Mucosa of rectum (tissue), 2 donors: ENCODE measurements at regions not wholly inside any gene's neighbourhood (a gene's known extent, or its start where the extent isn't known, plus 50 kb on each side); places are given as distances from the start of the nearest gene placed in this dataset.
"Not testable (repeated sequence)": the region's sequence is repeated elsewhere in the genome, so short reads cannot be mapped to it uniquely, and the experiment has no call there.

Source experiments
- H3K27ac ChIP-seq, 2 donors: one replicate each; pipeline ENCODE4 v1.7.0; 2013; ENCODE audit warnings: inconsistent platforms in 2 of 2, low read depth in 2 of 2, low read length in 2 of 2
- H3K27me3 ChIP-seq, 2 donors: one replicate each; pipeline ENCODE4 v1.7.0; 2013; ENCODE audit warnings: low read length in 2 of 2; ENCODE audit not compliant: control insufficient read depth in 2 of 2, insufficient read depth in 2 of 2
- H3K36me3 ChIP-seq, 2 donors: one replicate each; pipeline ENCODE4 v1.7.0; 2013; ENCODE audit warnings: low read length in 2 of 2; ENCODE audit not compliant: control insufficient read depth in 2 of 2, insufficient read depth in 2 of 2
- H3K4me1 ChIP-seq, 2 donors: one replicate each; pipeline ENCODE4 v1.7.0; 2013; ENCODE audit warnings: low read length in 2 of 2, mild to moderate bottlenecking in 1 of 2; ENCODE audit not compliant: control insufficient read depth in 2 of 2, insufficient read depth in 2 of 2
- H3K4me3 ChIP-seq, 2 donors: one replicate each; pipeline ENCODE4 v1.7.0; 2013; ENCODE audit warnings: low read length in 2 of 2
- H3K9ac ChIP-seq, 2 donors: one replicate each; pipeline ENCODE4 v1.7.0; 2013; ENCODE audit warnings: low read length in 2 of 2, low read depth in 1 of 2, mild to moderate bottlenecking in 1 of 2
- H3K9me3 ChIP-seq, 2 donors: one replicate each; pipeline ENCODE4 v1.7.0; 2013; ENCODE audit warnings: low read length in 2 of 2; ENCODE audit not compliant: control insufficient read depth in 2 of 2
- donor health status: healthy.
- donor health status: Normal muscosa, but diverticular disease.

DNA sequence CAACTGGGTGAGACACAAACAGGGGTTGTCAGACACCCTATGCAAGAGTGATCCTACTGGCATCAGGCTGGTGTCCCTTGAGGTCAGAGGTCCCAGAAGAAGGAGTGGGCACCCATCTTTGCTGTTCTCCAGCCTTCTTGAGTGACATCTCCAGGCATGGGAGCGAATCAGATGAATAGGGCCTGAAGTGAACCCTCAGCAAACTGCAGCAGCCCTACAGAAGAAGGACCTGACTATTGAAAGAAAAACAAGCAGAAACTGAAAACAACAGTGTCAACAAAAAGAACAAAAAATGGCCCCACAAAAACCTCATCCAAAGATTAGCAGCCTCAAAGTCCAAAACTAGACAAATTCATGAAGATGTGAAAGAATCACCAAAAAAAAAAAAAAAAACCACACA, 1229.7 kb upstream of the CRIM1 start:
- H3K4me3 ChIP-seq: no peak overlapping the region

DNA sequence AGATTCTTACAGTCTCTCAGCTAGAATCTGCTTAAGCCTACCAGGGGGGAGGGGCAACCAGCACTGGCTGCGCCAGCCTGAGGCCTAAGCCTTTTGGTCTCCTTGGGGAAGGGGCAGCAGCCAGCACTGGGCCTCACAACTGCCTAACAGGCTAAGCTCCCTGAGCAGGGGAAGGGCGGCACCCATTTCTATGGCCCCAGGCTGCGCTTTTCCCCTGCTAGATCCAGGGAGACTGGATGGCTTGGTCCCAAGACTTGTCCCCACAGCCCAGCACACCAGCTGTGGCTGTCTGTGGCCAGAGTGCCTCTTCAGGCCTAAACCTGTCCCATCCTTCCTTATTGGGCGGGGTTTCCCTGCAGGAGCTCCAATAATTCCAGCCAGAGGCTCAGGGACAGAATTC, 1230.3 kb upstream of the CRIM1 start:
- H3K4me1 ChIP-seq: no peaks in the 10 kb centered on the region
- no peak overlapping the region for H3K27ac ChIP-seq
- H3K9me3 ChIP-seq: no peaks in the 10 kb centered on the region
- H3K36me3 ChIP-seq: no peaks in the 10 kb centered on the region
- no peak overlapping the region for H3K9ac ChIP-seq
- no peak overlapping the region for H3K4me3 ChIP-seq
- no peaks in the 10 kb centered on the region for H3K27me3 ChIP-seq

More for the DNA sequence above, 1229.7 kb upstream of the CRIM1 start:
- H3K27ac ChIP-seq: no peak overlapping the region
- no peaks in the 10 kb centered on the region for H3K9me3 ChIP-seq
- no peaks in the 10 kb centered on the region for H3K36me3 ChIP-seq
- H3K27me3 ChIP-seq: no peaks in the 10 kb centered on the region
- no peaks in the 10 kb centered on the region for H3K4me1 ChIP-seq
- no peak overlapping the region for H3K9ac ChIP-seq

DNA sequence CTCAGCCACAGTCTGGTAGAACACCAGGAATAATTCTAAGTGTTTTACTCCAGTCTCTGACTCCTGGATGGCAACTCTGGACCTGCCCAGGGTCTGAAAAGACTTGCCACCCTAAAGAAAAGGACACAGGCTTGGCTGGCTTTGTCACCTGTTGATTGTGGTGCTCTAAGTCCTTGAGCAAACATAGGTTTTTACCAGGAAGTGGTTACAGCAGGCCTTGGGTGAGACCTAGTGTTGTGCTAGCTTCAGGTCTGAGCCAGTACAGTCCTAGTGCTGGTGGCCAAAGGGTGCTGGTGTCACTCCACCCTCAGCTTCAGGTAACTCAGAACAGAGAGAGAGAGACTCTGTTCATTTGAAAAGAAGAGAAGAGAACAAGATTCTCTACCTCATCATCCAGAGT, 1239.4 kb upstream of the CRIM1 start:
- no peaks in the 10 kb centered on the region for H3K27me3 ChIP-seq
- no peak overlapping the region for H3K27ac ChIP-seq
- no peaks in the 10 kb centered on the region for H3K9me3 ChIP-seq
- H3K4me3 ChIP-seq: no peak overlapping the region
- H3K9ac ChIP-seq: no peak overlapping the region
- no peaks in the 10 kb centered on the region for H3K36me3 ChIP-seq
- H3K4me1 ChIP-seq: no peaks in the 10 kb centered on the region

DNA sequence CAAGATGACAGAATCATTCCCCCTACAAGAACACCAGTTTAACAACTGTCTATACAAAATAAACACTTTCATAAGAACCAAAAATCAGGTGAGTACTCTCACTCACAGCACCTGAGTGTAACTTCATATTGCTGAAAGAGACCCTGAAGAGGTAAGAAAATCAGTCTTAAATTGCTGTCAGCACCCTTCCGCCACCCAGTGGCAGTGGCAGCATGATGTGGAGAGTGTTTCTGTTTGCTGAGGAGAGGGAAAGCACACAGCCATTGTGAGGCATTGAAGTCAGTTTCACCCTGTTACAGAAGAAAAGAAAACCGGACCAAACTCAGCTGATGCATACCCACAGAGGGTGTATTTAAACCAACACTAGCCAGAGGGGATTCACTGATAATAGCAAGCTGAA, 1240.8 kb upstream of the CRIM1 start:
- Histone ChIP-seq H3K4me3 (no peak overlapping the region), H3K27me3 (no peaks in the 10 kb centered on the region), H3K27ac (no peak overlapping the region), H3K36me3 (no peaks in the 10 kb centered on the region), H3K9ac (no peak overlapping the region), H3K4me1 (no peaks in the 10 kb centered on the region), H3K9me3 (no peaks in the 10 kb centered on the region)

DNA sequence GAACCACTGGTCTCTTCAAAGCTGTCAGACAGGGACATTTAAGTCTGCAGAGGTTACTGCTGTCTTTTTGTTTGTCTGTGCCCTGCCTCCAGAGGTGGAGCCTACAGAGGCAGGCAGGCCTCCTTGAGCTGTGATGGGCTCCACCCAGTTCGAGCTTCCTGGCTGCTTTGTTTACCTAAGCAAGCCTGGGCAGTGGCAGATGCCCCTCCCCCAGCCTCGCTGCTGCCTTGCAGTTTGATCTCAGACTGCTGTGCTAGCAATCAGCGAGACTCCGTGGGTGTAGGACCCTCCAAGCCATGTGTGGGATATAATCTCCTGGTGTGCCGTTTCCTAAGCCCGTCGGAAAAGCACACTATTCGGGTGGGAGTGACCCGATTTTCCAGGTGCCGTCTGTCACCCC, 1243.2 kb upstream of the CRIM1 start:
- not testable (repeated sequence) for H3K36me3 ChIP-seq, H3K27me3 ChIP-seq, H3K4me3 ChIP-seq, H3K9me3 ChIP-seq, H3K27ac ChIP-seq, H3K4me1 ChIP-seq, H3K9ac ChIP-seq

DNA sequence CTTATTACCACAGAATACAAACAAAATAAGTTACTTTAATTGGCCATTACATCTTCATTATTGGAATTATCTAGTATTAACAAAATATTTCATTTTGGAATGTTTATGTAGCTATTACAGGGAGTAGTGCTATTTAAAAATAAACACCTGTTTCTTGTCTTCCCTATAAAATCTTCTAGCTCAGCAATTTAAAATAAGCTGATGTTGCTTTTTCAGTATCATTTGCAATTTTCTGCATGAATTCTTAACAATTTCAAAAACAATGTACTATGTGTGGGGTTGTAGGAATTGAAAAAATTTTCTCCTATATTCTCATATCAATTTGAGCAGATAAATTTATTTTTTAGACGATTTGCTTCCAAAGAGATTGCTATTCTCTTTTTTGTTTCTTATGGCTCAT, 1251.3 kb upstream of the CRIM1 start:
- no peaks in the 10 kb centered on the region for H3K36me3 ChIP-seq
- H3K9ac ChIP-seq: no peak overlapping the region
- H3K4me1 ChIP-seq: no peaks in the 10 kb centered on the region
- no peak overlapping the region for H3K27ac ChIP-seq
- H3K9me3 ChIP-seq: peaks cover 0 to 3% of the 10 kb centered on the region in 2 donors
- H3K4me3 ChIP-seq: no peak overlapping the region
- no peaks in the 10 kb centered on the region for H3K27me3 ChIP-seq

DNA sequence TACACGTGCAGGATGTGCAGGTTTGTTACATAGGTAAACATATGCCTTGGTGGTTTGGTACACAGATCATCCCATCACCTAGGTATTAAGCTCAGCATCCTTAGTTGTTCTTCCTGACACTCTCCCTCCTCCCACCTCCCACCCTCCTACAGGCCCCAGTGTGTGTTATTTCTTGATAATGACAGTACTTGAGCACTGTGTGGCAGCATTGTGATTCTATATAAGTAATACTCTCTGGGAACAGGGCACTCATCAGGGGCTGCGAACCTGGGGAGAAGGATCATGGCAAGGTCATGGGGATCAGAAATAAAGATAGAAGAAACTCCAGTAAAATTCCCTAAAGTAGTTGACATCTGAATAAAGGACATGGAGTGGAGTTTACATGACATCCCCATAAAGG, 1256.2 kb upstream of the CRIM1 start:
- Histone ChIP-seq H3K4me3 (no peak overlapping the region), H3K9me3 (peaks cover 0 to 3% of the 10 kb centered on the region in 2 donors), H3K9ac (no peak overlapping the region), H3K36me3 (no peaks in the 10 kb centered on the region), H3K27me3 (no peaks in the 10 kb centered on the region), H3K4me1 (no peaks in the 10 kb centered on the region), H3K27ac (no peak overlapping the region)

DNA sequence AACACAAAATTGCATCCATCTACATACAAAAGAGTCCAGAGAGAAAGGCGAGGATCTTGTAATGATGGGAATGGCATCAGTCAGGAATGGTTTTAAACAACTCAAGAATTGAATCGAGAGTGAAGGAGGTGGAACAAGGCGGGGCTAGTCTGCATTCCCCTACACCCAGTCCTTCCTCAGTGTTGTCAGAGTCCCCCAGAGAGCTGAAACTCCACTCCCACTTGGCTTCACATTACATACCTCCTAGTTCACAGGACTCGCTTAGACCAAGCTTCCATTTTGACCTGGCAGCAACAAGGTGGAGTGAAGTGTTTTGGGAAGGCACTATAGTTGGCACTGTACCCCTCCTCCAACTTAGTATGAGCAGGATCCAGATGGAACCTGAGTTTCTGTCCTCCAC, 1273.5 kb upstream of the CRIM1 start:
- no peak overlapping the region for H3K4me3 ChIP-seq
- H3K27ac ChIP-seq: no peak overlapping the region
- no peaks in the 10 kb centered on the region for H3K9me3 ChIP-seq
- H3K4me1 ChIP-seq: no peaks in the 10 kb centered on the region
- H3K9ac ChIP-seq: no peak overlapping the region
- H3K27me3 ChIP-seq: no peaks in the 10 kb centered on the region
- H3K36me3 ChIP-seq: no peaks in the 10 kb centered on the region

DNA sequence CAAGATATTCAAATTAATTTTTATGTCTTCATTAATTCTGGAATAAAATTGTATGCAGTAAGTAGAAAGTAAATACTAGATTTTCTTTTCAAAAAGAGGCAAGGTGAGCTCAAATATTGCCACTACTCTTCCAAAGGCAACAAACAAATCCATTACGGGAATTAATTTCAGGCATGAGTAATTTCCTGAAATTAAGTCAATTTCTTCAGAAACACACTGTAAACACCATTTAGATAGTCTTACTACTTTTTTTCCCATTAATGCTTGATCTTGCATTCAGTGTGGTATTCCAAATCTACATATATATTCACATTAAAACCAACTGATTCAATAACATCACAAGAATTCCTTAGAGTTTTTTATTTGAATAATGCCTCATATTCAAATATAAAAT, 1274.0 kb upstream of the CRIM1 start:
- Histone ChIP-seq H3K9me3 (no peaks in the 10 kb centered on the region), H3K4me1 (no peaks in the 10 kb centered on the region), H3K27ac (no peak overlapping the region), H3K36me3 (no peaks in the 10 kb centered on the region), H3K9ac (no peak overlapping the region), H3K27me3 (no peaks in the 10 kb centered on the region), H3K4me3 (no peak overlapping the region)

DNA sequence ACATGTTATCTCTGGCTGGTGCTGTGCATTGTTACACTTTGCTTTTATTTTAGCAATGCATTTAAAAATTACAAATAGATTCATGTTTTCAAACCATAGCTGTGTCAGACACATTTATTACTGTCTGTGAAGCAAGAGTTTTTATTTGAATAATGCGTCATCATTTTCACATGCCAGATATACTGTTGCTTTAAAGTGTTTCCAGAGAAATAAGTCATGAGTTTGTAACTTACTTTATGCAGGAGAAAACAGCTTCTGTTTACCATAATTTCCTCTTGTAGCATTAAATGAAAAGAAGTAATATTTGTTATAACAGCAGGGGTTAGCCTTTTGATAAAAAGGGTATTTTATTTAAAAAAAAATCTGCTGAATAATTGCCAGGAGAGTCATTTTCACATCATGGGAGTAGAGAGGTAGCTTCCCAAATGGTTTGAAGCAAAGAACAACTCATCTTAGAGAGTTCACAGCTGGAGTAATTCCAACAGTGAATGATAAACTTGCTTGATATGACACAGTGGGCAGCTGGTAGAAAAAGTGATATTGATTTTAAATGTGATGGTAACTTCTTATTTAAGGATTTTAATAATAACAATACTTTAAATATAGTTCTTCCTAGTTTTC, 1274.5 kb upstream of the CRIM1 start:
- H3K27ac ChIP-seq: no peak overlapping the region
- H3K27me3 ChIP-seq: no peaks in the 10 kb centered on the region
- H3K4me1 ChIP-seq: no peaks in the 10 kb centered on the region
- H3K9ac ChIP-seq: no peak overlapping the region
- H3K4me3 ChIP-seq: no peak overlapping the region
- no peaks in the 10 kb centered on the region for H3K36me3 ChIP-seq
- no peaks in the 10 kb centered on the region for H3K9me3 ChIP-seq
